Right kidney (tissue), 1 donor: ENCODE measurements at regions not wholly inside any gene's neighbourhood (a gene's known extent, or its start where the extent isn't known, plus 50 kb on each side); places are given as distances from the start of the nearest gene placed in this dataset.
"Not testable (repeated sequence)": the region's sequence is repeated elsewhere in the genome, so short reads cannot be mapped to it uniquely, and the experiment has no call there.

Experiments
- DNase-seq: peaks from one replicate; pipeline ENCODE4 v3.0.0-alpha.2; 2016

GRCh38 chr18:2134364-2134763 lies 436.9 kb downstream of the METTL4 start:
- no peak for DNase-seq

GRCh38 chr18:2135309-2135708 lies 436.0 kb downstream of the METTL4 start:
- DNase-seq, result no peak

- no peak for DNase-seq
Observed at GRCh38 chr18:2138552-2138951, 432.8 kb downstream of the METTL4 start.

- DNase-seq, result no peak
Observed at GRCh38 chr18:2139691-2140090, 431.6 kb downstream of the METTL4 start.

GRCh38 chr18:2143636-2144035 lies 427.7 kb downstream of the METTL4 start:
- DNase-seq, result no peak

GRCh38 chr18:2144811-2145210 lies 426.5 kb downstream of the METTL4 start:
- no peak for DNase-seq

- no peak for DNase-seq
Observed at GRCh38 chr18:2146092-2146491, 425.2 kb downstream of the METTL4 start.

GRCh38 chr18:2146754-2147153 lies 424.6 kb downstream of the METTL4 start:
- no peak for DNase-seq

GRCh38 chr18:2147476-2148230 lies 423.7 kb downstream of the METTL4 start:
- DNase-seq, result no peak

- DNase-seq, result no peak
Observed at GRCh38 chr18:2148823-2149222, 422.5 kb downstream of the METTL4 start.

- DNase-seq, result no peak
Observed at GRCh38 chr18:2150566-2150965, 420.7 kb downstream of the METTL4 start.

- DNase-seq, result no peak
Observed at GRCh38 chr18:2154278-2154677, 417.0 kb downstream of the METTL4 start.

- no peak for DNase-seq
Observed at GRCh38 chr18:2164644-2165550, 406.4 kb downstream of the METTL4 start.

- DNase-seq, result not testable (repeated sequence)
Observed at GRCh38 chr18:2166876-2167275, 404.4 kb downstream of the METTL4 start.

- DNase-seq, result no peak
Observed at GRCh38 chr18:2168022-2168421, 403.3 kb downstream of the METTL4 start.

- no peak for DNase-seq
Observed at GRCh38 chr18:2169656-2170055, 401.6 kb downstream of the METTL4 start.

GRCh38 chr18:2171840-2172625 lies 399.3 kb downstream of the METTL4 start:
- no peak for DNase-seq

- no peak for DNase-seq
Observed at GRCh38 chr18:2172881-2173280, 398.4 kb downstream of the METTL4 start.

GRCh38 chr18:2173486-2173885 lies 397.8 kb downstream of the METTL4 start:
- DNase-seq, result no peak

- no peak for DNase-seq
Observed at GRCh38 chr18:2178036-2178435, 393.3 kb downstream of the METTL4 start.

- DNase-seq, result no peak
Observed at GRCh38 chr18:2179498-2180183, 391.7 kb downstream of the METTL4 start.

- no peak for DNase-seq
Observed at GRCh38 chr18:2180586-2180985, 390.7 kb downstream of the METTL4 start.
